ENCODE measurements at regions not wholly inside any gene's neighbourhood (a gene's known extent, or its start where the extent isn't known, plus 50 kb on each side); places are given as distances from the start of the nearest gene placed in this dataset.

GRCh38 chr2:118766871-118767270 is 80.6 kb downstream of the EN1 start (continued):
- TF ChIP-seq HMGXB4 (CRISPR knock-in tag; IDR thresholded peaks at IDR 0.05) (no peak), MXD4 (CRISPR knock-in tag; IDR thresholded peaks at IDR 0.05; ENCODE audit: borderline replicate concordance) (no peak), ZSCAN18 (CRISPR knock-in tag; IDR thresholded peaks at IDR 0.05) (no peak), ZBTB21 (CRISPR knock-in tag; IDR thresholded peaks at IDR 0.05; ENCODE audit: borderline replicate concordance) (no peak), GABPB1 (CRISPR knock-in tag; IDR thresholded peaks at IDR 0.05) (no peak), MLX (CRISPR knock-in tag; IDR thresholded peaks at IDR 0.05) (no peak), AFF4 (CRISPR knock-in tag; IDR thresholded peaks at IDR 0.05; ENCODE audit: borderline replicate concordance) (no peak), CDX4 (CRISPR knock-in tag; IDR thresholded peaks at IDR 0.05; ENCODE audit: borderline replicate concordance) (no peak), FOXP4 (CRISPR knock-in tag; IDR thresholded peaks at IDR 0.05) (no peak)

GRCh38 chr2:118764855-118765254 is 82.6 kb downstream of the EN1 start:
- Mint-ChIP-seq H3K27me3 (ENCODE audit: low read depth) (peaks cover 44% of the 10 kb centered on the region), H3K36me3 (no peaks in the 10 kb centered on the region), H3K9me3 (no peaks in the 10 kb centered on the region), H3K4me1 (peaks cover 21% of the 10 kb centered on the region), H3K27ac (no peak overlapping the region), H3K4me3 (no peak overlapping the region)
- ChIA-PET POLR2A (no interaction called here), CTCF (interaction anchor here (1.5 to 2.6 kb wide), 2 partner anchors 90 to 94 kb away, joined by 3 to 24 read pairs; no protein-coding TSS in a partner anchor)
- no peak for ATAC-seq
- DNase-seq (ENCODE audit: low spot score), result no peak
- TF ChIP-seq NFE2L1 (CRISPR knock-in tag; IDR thresholded peaks at IDR 0.05) (no peak), AFF4 (CRISPR knock-in tag; IDR thresholded peaks at IDR 0.05; ENCODE audit: borderline replicate concordance) (no peak), SOX15 (CRISPR knock-in tag; IDR thresholded peaks at IDR 0.05) (no peak), ZNF121 (CRISPR knock-in tag; IDR thresholded peaks at IDR 0.05) (no peak), AR (CRISPR knock-in tag; IDR thresholded peaks at IDR 0.05) (no peak), RELA (CRISPR knock-in tag; IDR thresholded peaks at IDR 0.05; ENCODE audit: borderline replicate concordance) (no peak), ZNF281 (CRISPR knock-in tag; IDR thresholded peaks at IDR 0.05) (no peak)

Data from WTC11 (cell line).